Caco-2 (cell line): ENCODE measurements at regions not wholly inside any gene's neighbourhood (a gene's known extent, or its start where the extent isn't known, plus 50 kb on each side); places are given as distances from the start of the nearest gene placed in this dataset.

Experiments used
- BruUV-seq: library from RNA; stranded (reverse); fragments of 400-500 nt; replicated peaks from 2 replicates; lab custom pipeline; 2021; lab: Mats Ljungman, UMichigan
- CTCF ChIA-PET: fragments of 300-600 bp; sonication (Branson Sonifier 250); formaldehyde crosslinking; loops from one replicate; lab custom pipeline; 2022; ENCODE audit warnings: antibody characterized with exemption; lab: Charles Lee
- POLR2A ChIA-PET: fragments of 300-600 bp; sonication (Branson Sonifier 250); formaldehyde crosslinking; loops from one replicate; lab custom pipeline; 2022; ENCODE audit warnings: antibody characterized with exemption; lab: Charles Lee
- DNase-seq, 2 experiments: peaks; one replicate each; pipeline versions ENCODE4 v3.0.0 to v3.0.0-alpha.2; 2020 to 2022
- H3K27me3 ChIP-seq: replicated peaks from 2 replicates; pipeline ENCODE4 v1.6.0; 2011; ENCODE audit warnings: low read length; ENCODE audit not compliant: control insufficient read depth, insufficient read depth
- H3K36me3 ChIP-seq: 2 replicates; pipeline ENCODE4 v1.5.1; 2011; ENCODE audit warnings: low read length; ENCODE audit not compliant: control insufficient read depth, insufficient read depth
- H3K4me1 ChIP-seq: fragments of 250-450 bp; sonication (Bioruptor Pico); 2 replicates; pipeline ENCODE4 v1.5.1; 2020; ENCODE audit warnings: mild to moderate bottlenecking
- H3K4me3 ChIP-seq: 2 replicates; pipeline ENCODE4 v1.5.1; 2011; ENCODE audit warnings: low read depth, mild to moderate bottlenecking, control low read depth, low read length
- H3K9me3 ChIP-seq: fragments of 250-450 bp; sonication (Bioruptor Pico); 2 replicates; pipeline ENCODE4 v1.5.1; 2020; ENCODE audit warnings: mild to moderate bottlenecking, moderate library complexity
- H3K27ac Mint-ChIP-seq: one replicate; pipeline ENCODE4 v1.8.0; 2022; ENCODE audit warnings: mixed read lengths; ENCODE audit not compliant: unreplicated experiment
- H3K27me3 Mint-ChIP-seq: one replicate; pipeline ENCODE4 v1.8.0; 2022; ENCODE audit warnings: mixed read lengths; ENCODE audit not compliant: insufficient read depth, unreplicated experiment
- H3K36me3 Mint-ChIP-seq: one replicate; pipeline ENCODE4 v1.8.0; 2022; ENCODE audit warnings: mild to moderate bottlenecking, mixed read lengths; ENCODE audit not compliant: insufficient read depth, unreplicated experiment
- H3K4me1 Mint-ChIP-seq: one replicate; pipeline ENCODE4 v1.8.0; 2022; ENCODE audit warnings: low read depth, mixed read lengths; ENCODE audit not compliant: unreplicated experiment
- H3K4me3 Mint-ChIP-seq: one replicate; pipeline ENCODE4 v1.8.0; 2022; ENCODE audit warnings: mild to moderate bottlenecking, moderate library complexity, mixed read lengths; ENCODE audit not compliant: unreplicated experiment
- H3K9me3 Mint-ChIP-seq: one replicate; pipeline ENCODE4 v1.8.0; 2022; ENCODE audit warnings: mixed read lengths; ENCODE audit not compliant: unreplicated experiment
- intact Hi-C: fragments of 100-400 bp; cut with micrococcal nuclease; formaldehyde crosslinking; loops from one replicate; pipeline ENCODE4 v1.10.0; 2022; ENCODE audit not compliant: unreplicated experiment
- TF ChIP-seq, protein P1 (sequence below), 2 experiments: fragments of 200-600 bp in 1 of 2; IDR thresholded peaks; 1 replicate in 1 of 2; 2 replicates in 1 of 2; pipeline versions ENCODE4 v1.5.1 to v1.8.0; 2011 to 2022; ENCODE audit warnings: antibody characterized with exemption in 1 of 2, control low read depth in 1 of 2, inconsistent platforms in 1 of 2, low read depth in 1 of 2, low read length in 1 of 2, mild to moderate bottlenecking in 1 of 2, moderate library complexity in 1 of 2; ENCODE audit not compliant: insufficient read depth in 1 of 2, severe bottlenecking in 1 of 2, unreplicated experiment in 1 of 2

DNA sequence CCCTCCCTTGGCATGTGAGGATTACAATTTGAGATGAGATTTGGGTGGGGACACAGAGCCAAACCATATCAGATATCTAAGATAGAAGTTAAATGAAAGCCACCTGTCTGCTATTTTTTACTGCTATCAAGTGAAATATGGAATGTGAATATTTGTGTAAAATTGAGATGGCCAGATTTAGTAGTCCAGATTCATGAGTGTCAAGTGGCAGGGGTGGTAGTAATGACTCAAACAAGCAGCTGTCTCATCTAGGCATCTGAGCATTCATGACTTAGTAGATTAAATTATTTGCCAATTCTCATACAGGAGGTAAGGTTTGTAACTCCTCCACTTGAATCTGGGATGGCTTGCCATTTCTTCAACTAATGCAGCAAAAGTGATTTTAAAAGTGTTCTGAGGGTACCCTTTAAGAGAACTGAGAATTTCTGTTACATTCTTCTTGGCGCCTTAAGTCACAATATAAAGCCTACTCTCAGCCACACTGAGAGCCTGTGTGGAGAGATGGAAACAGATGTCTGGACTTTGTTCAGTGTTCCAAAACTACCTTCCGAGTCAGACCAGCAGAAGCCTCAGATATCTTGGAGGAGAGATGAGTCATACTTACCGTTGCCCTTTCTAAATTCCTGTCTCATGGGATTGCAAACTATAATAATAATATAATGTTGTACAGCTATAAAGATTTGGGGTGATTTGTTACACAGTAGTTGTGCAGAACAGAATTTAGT lies 1065.6 kb upstream of the TMPRSS15 start:
- no peaks in the 10 kb centered on the region for H3K36me3 Mint-ChIP-seq
- DNase-seq, result no peak
- ChIA-PET CTCF (no interaction called here), POLR2A (no interaction called here)
- Histone ChIP-seq H3K27me3 (no peaks in the 10 kb centered on the region), H3K4me1 (no peaks in the 10 kb centered on the region), H3K36me3 (no peaks in the 10 kb centered on the region), H3K4me3 (no peak overlapping the region), H3K9me3 (no peaks in the 10 kb centered on the region)
- no peaks in the 10 kb centered on the region for H3K4me1 Mint-ChIP-seq
- H3K27ac Mint-ChIP-seq, result no peak overlapping the region
- intact Hi-C loops, result no loop called here
- H3K4me3 Mint-ChIP-seq, result no peak overlapping the region
- H3K27me3 Mint-ChIP-seq, result no peaks in the 10 kb centered on the region
- BruUV-seq, result no TSS peak
- TF ChIP-seq, protein P1, sequence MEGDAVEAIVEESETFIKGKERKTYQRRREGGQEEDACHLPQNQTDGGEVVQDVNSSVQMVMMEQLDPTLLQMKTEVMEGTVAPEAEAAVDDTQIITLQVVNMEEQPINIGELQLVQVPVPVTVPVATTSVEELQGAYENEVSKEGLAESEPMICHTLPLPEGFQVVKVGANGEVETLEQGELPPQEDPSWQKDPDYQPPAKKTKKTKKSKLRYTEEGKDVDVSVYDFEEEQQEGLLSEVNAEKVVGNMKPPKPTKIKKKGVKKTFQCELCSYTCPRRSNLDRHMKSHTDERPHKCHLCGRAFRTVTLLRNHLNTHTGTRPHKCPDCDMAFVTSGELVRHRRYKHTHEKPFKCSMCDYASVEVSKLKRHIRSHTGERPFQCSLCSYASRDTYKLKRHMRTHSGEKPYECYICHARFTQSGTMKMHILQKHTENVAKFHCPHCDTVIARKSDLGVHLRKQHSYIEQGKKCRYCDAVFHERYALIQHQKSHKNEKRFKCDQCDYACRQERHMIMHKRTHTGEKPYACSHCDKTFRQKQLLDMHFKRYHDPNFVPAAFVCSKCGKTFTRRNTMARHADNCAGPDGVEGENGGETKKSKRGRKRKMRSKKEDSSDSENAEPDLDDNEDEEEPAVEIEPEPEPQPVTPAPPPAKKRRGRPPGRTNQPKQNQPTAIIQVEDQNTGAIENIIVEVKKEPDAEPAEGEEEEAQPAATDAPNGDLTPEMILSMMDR (IDR thresholded peaks at IDR 0.05; ENCODE audit: insufficient read depth in 1 of 2, low read depth in 1 of 2, low read length in 1 of 2, severe bottlenecking in 1 of 2, unreplicated experiment in 1 of 2), result no peak
- no peaks in the 10 kb centered on the region for H3K9me3 Mint-ChIP-seq

DNA sequence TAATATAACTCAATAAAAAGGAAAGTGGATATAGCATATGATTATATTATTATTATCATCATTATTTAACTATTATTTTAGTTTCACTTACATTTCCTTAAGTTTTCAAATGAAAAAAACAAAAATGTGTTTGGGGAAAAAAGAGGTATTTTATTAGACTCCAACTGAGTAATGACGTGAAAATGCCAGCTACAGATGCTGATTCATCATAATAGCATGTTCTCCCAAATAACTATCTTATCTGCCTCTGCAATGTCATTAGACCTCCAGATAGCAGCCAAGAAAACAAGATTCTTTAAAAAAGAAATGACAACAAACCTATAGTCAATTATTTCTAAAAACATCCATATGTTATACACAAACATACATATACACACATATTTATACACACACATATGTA lies 1071.9 kb upstream of the TMPRSS15 start:
- Mint-ChIP-seq H3K4me1 (no peaks in the 10 kb centered on the region), H3K9me3 (peaks cover 10% of the 10 kb centered on the region), H3K36me3 (no peaks in the 10 kb centered on the region), H3K4me3 (no peak overlapping the region), H3K27me3 (no peaks in the 10 kb centered on the region), H3K27ac (no peak overlapping the region)
- ChIA-PET POLR2A (no interaction called here), CTCF (no interaction called here)
- Histone ChIP-seq H3K4me1 (no peaks in the 10 kb centered on the region), H3K9me3 (no peaks in the 10 kb centered on the region), H3K36me3 (no peaks in the 10 kb centered on the region), H3K27me3 (no peaks in the 10 kb centered on the region), H3K4me3 (no peak overlapping the region)
- TF ChIP-seq, protein P1 (IDR thresholded peaks at IDR 0.05; ENCODE audit: insufficient read depth in 1 of 2, low read depth in 1 of 2, low read length in 1 of 2, severe bottlenecking in 1 of 2, unreplicated experiment in 1 of 2), result no peak
- intact Hi-C loops, result no loop called here
- BruUV-seq, result no TSS peak
- DNase-seq, result no peak

DNA sequence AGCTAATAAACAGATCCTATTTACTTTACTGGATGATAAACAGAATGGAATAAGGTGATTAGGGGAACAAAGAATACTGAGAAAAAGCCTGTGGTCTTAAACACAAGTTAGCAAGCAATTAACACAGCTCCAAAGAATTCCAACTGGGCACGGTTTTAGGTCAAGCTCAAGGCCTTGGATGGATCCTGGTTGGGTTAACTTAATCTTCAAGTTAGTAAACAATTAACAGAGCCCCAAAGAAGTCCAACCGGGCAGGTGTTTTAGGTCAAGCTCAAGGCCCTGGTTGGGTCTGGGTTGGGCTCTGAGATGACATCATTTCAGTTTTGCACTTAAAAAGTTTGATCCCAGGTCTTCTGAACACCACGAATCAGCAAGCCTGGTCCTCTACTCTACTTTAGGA lies 1086.3 kb upstream of the TMPRSS15 start:
- H3K36me3 Mint-ChIP-seq, result no peaks in the 10 kb centered on the region
- intact Hi-C loops, result no loop called here
- DNase-seq, result no peak
- H3K27me3 ChIP-seq, result no peaks in the 10 kb centered on the region
- no peaks in the 10 kb centered on the region for H3K36me3 ChIP-seq
- POLR2A ChIA-PET, result no interaction called here
- H3K4me3 Mint-ChIP-seq, result no peak overlapping the region
- H3K4me1 ChIP-seq, result no peaks in the 10 kb centered on the region
- H3K4me3 ChIP-seq, result no peak overlapping the region
- H3K27ac Mint-ChIP-seq, result no peak overlapping the region
- TF ChIP-seq, protein P1 (IDR thresholded peaks at IDR 0.05; ENCODE audit: insufficient read depth in 1 of 2, low read depth in 1 of 2, low read length in 1 of 2, severe bottlenecking in 1 of 2, unreplicated experiment in 1 of 2), result no peak
- no peaks in the 10 kb centered on the region for H3K27me3 Mint-ChIP-seq
- BruUV-seq, result no TSS peak
- no peaks in the 10 kb centered on the region for H3K9me3 Mint-ChIP-seq
- no peaks in the 10 kb centered on the region for H3K9me3 ChIP-seq
- CTCF ChIA-PET, result no interaction called here
- no peaks in the 10 kb centered on the region for H3K4me1 Mint-ChIP-seq
